ENCODE measurements at regions not wholly inside any gene's neighbourhood (a gene's known extent, or its start where the extent isn't known, plus 50 kb on each side); places are given as distances from the start of the nearest gene placed in this dataset.

DNA sequence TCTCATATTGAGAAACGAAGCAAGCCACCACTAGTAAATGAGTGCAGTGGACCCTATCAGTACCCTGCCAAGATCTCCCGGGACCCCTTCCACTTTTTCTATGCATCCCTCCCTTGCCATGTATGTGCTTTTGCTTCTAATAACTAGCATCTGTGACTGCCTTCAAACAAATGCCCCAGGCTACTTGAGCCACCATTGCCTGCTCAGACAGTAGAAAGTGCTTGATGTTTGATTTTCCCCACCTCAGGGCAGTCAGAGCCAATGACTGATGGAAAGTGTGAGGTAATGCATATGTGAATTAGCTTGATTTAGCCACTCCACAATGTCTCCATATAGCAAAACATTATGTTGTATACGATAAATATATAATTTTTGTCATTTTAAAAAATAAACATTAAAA lies 797.3 kb upstream of the ACO1 start:
- TF ChIP-seq CTCF (IDR thresholded peaks at IDR 0.05) (no peak), POLR2A (IDR thresholded peaks at IDR 0.05) (no peak)

All from ovary (tissue), 3 donors.